A549 (cell line): ENCODE measurements at regions not wholly inside any gene's neighbourhood (a gene's known extent, or its start where the extent isn't known, plus 50 kb on each side); places are given as distances from the start of the nearest gene placed in this dataset.

Source experiments
- ATAC-seq, 2 experiments: fragments of 200-7000 bp in 1 of 2; fragments of >200 bp in 1 of 2; cut with Nextera tagmentation in 1 of 2; cut with Tn5 transposase in 1 of 2; 3 replicates each; pipeline versions ENCODE4 v1.8.0 to v1.9.1; 2018 to 2020; ENCODE audit warnings: mild to moderate bottlenecking in 1 of 2, moderate library complexity in 1 of 2
- CTCF ChIA-PET: fragments of 300-600 bp; sonication (Branson Sonifier 250); formaldehyde crosslinking; extraction: SDS; loops from one replicate; lab custom pipeline; 2021; ENCODE audit warnings: antibody characterized with exemption, inconsistent platforms; lab: Yijun Ruan, JAX
- POLR2A ChIA-PET: fragments of 350-600 bp; formaldehyde crosslinking; extraction: SDS; loops from one replicate; lab custom pipeline; 2021; ENCODE audit warnings: antibody characterized with exemption, inconsistent platforms; lab: Yijun Ruan, JAX
- DNase-seq, 2 experiments: peaks; one replicate each; pipeline versions ENCODE4 v3.0.0 to v3.0.0-alpha.2; 2011 to 2016; ENCODE audit warnings: low read depth in 1 of 2, low spot score in 1 of 2
- FAIRE-seq: peaks from 2 replicates; lab custom pipeline; 2011; peaks lifted over from hg19 to GRCh38; lab: Jason Lieb, UNC
- H3K27ac ChIP-seq, 2 experiments: fragments of >200 bp; sonication (Bioruptor Twin); formaldehyde crosslinking; 3 replicates each; pipeline ENCODE4 v1.5.1; 2016 to 2017
- H3K4me1 ChIP-seq: fragments of >200 bp; sonication (Bioruptor Twin); formaldehyde crosslinking; 3 replicates; pipeline ENCODE4 v1.6.1; 2016
- H3K4me2 ChIP-seq: fragments of >200 bp; sonication (Bioruptor Twin); formaldehyde crosslinking; 3 replicates; pipeline ENCODE4 v1.6.1; 2016
- H3K4me3 ChIP-seq: fragments of >200 bp; sonication (Bioruptor Twin); formaldehyde crosslinking; 3 replicates; pipeline ENCODE4 v1.5.1; 2016
- H3K9me3 ChIP-seq: fragments of >200 bp; sonication (Bioruptor Twin); formaldehyde crosslinking; 3 replicates; pipeline ENCODE4 v1.6.1; 2016
- CBX2 ChIP-seq: fragments of 200-600 bp; sonication (generic); IDR thresholded peaks from 2 replicates; pipeline ENCODE4 v1.6.1; 2016; ENCODE audit warnings: low read depth, mild to moderate bottlenecking, borderline replicate concordance
- CBX8 ChIP-seq: fragments of 200-600 bp; sonication (generic); IDR thresholded peaks from 2 replicates; pipeline ENCODE4 v1.6.1; 2016
- CEBPB ChIP-seq, 2 experiments: fragments of >200 bp in 1 of 2; sonication (Bioruptor Twin) in 1 of 2; formaldehyde crosslinking in 1 of 2; IDR thresholded peaks; 2 replicates each; pipeline ENCODE4 v1.6.1; 2012 to 2016
- EHF ChIP-seq: fragments of 250-450 bp; sonication (Bioruptor Pico); IDR thresholded peaks from 2 replicates; pipeline ENCODE4 v1.5.0; 2020; ENCODE audit warnings: mild to moderate bottlenecking
- EP300 ChIP-seq, 2 experiments: fragments of >200 bp; sonication (Bioruptor Twin); formaldehyde crosslinking; IDR thresholded peaks; 2 replicates in 1 of 2; 3 replicates in 1 of 2; pipeline ENCODE4 v1.6.1; 2016 to 2017
- ESRRA ChIP-seq: fragments of 150-350 bp; IDR thresholded peaks from 2 replicates; pipeline ENCODE4 v1.6.1; 2014; ENCODE audit warnings: mild to moderate bottlenecking, low read length, borderline replicate concordance
- FOSL2 ChIP-seq, 2 experiments: fragments of 450-650 bp in 1 of 2; fragments of >200 bp in 1 of 2; sonication (Bioruptor Twin) in 1 of 2; formaldehyde crosslinking; IDR thresholded peaks; 2 replicates each; pipeline versions ENCODE4 v1.5.0 to v1.6.1; 2016 to 2020; ENCODE audit warnings: mild to moderate bottlenecking in 1 of 2, moderate library complexity in 1 of 2
- GATA3 ChIP-seq: IDR thresholded peaks from 2 replicates; pipeline ENCODE4 v1.6.1; 2012; ENCODE audit warnings: borderline replicate concordance
- HDAC2 ChIP-seq: fragments of 200-600 bp; sonication (generic); IDR thresholded peaks from 2 replicates; pipeline ENCODE4 v1.6.1; 2016
- HOXA7 ChIP-seq: fragments of 250-450 bp; sonication (Bioruptor Pico); IDR thresholded peaks from 2 replicates; pipeline ENCODE4 v1.5.0; 2020; ENCODE audit warnings: mild to moderate bottlenecking, moderate library complexity
- JUNB ChIP-seq: fragments of >200 bp; sonication (Bioruptor Twin); formaldehyde crosslinking; IDR thresholded peaks from 2 replicates; pipeline ENCODE4 v1.6.1; 2016
- KDM5A ChIP-seq: fragments of 200-600 bp; sonication (generic); IDR thresholded peaks from 2 replicates; pipeline ENCODE4 v1.6.1; 2016; ENCODE audit warnings: antibody characterized with exemption, mild to moderate bottlenecking
- MYC ChIP-seq: IDR thresholded peaks from 2 replicates; pipeline ENCODE4 v1.6.1; 2012; ENCODE audit warnings: mild to moderate bottlenecking, inconsistent platforms, low read length, improper control_type of control experiment, borderline replicate concordance
- NFE2L2 ChIP-seq: fragments of 150-350 bp; conservative IDR thresholded peaks from 2 replicates; pipeline ENCODE4 v1.6.1; 2014; ENCODE audit warnings: low read length
- NPAS2 ChIP-seq: fragments of 250-450 bp; sonication (Bioruptor Pico); IDR thresholded peaks from 2 replicates; pipeline ENCODE4 v1.8.0; 2022; ENCODE audit warnings: mild to moderate bottlenecking, moderate library complexity, borderline replicate concordance
- POLR2A ChIP-seq: IDR thresholded peaks from 2 replicates; pipeline ENCODE4 v1.6.1; 2012; ENCODE audit warnings: mild to moderate bottlenecking, low read length
- RARB ChIP-seq: fragments of 250-450 bp; sonication (Bioruptor Pico); IDR thresholded peaks from 2 replicates; pipeline ENCODE4 v1.8.0; 2021; ENCODE audit warnings: mild to moderate bottlenecking, moderate library complexity
- SREBF2 ChIP-seq: fragments of 450-650 bp; IDR thresholded peaks from 2 replicates; pipeline ENCODE4 v1.6.1; 2014; ENCODE audit warnings: mild to moderate bottlenecking, moderate library complexity
- ZFP36 ChIP-seq: fragments of 450-650 bp; IDR thresholded peaks from 2 replicates; pipeline ENCODE4 v1.6.1; 2014; ENCODE audit warnings: borderline replicate concordance; ENCODE audit not compliant: partially characterized antibody
- WGBS: methylation state at CpG from one replicate; pipeline ENCODE4 v1.1.6; 2017; ENCODE audit errors: missing lambda C conversion rate; 5-methylcytosine and 5-hydroxymethylcytosine counted together
- TF ChIP-seq, protein P1 (sequence below): fragments of >200 bp; sonication (Bioruptor Twin); formaldehyde crosslinking; IDR thresholded peaks from 3 replicates; pipeline ENCODE4 v1.5.1; 2016
- TF ChIP-seq, protein P2 (sequence below): fragments of 200-600 bp; sonication (generic); IDR thresholded peaks from 2 replicates; pipeline ENCODE4 v1.6.1; 2016; ENCODE audit warnings: antibody characterized with exemption, mild to moderate bottlenecking, moderate library complexity
- TF ChIP-seq, protein P3 (sequence below): IDR thresholded peaks from 2 replicates; pipeline ENCODE4 v1.6.1; 2012
- TF ChIP-seq, protein P4 (sequence below): fragments of 250-450 bp; sonication (Bioruptor Pico); IDR thresholded peaks from 2 replicates; pipeline ENCODE4 v1.5.0; 2020; ENCODE audit warnings: low read depth, mild to moderate bottlenecking, moderate library complexity

DNA sequence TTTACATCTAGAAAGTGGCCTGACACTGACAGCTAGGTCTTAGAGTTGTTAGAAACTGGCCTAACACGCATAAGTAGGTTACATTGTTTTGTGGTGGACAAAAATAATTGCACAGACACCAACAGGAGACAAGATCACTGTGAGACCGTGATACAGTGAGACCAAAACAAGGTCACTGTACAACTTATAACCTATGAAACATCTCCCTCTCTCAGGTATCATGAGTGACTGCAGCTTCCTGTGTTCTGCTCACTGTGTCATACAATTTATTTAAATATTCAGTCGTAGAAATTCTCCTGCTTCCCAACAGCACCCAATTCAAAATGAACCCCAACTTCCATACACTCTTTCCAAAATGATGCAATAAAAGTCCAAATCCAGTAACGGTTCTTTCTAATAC lies 2165.2 kb downstream of the PCDH9 start:
- DNase-seq (peak in 1 of 2 experiments; percentile 12), FAIRE-seq (no peak), ATAC-seq (peak in 1 of 2 experiments; percentile 43; a peak in 2 of 6 replicates)
- 54% methylated on average over 4 of the region's 4 CpGs for WGBS
- Histone ChIP-seq H3K4me3 (no peak overlapping the region), H3K27ac (peak overlapping the region in 1 of 2 experiments; percentile 11; a peak in 1 of 6 replicates), H3K4me2 (no peak overlapping the region), H3K9me3 (no peaks in the 10 kb centered on the region), H3K4me1 (peaks cover 12% of the 10 kb centered on the region; the same call in 2 of the 3 replicates)
- no peak for TF ChIP-seq EHF (CRISPR knock-in tag)
- no peak for TF ChIP-seq POLR2A
- no peak for TF ChIP-seq HOXA7 (CRISPR knock-in tag)
- no peak for TF ChIP-seq MYC
- TF ChIP-seq ESRRA: no peak
- TF ChIP-seq ZFP36: no peak
- no peak for TF ChIP-seq GATA3
- no peak for TF ChIP-seq CBX2
- TF ChIP-seq KDM5A: no peak
- TF ChIP-seq NPAS2 (CRISPR knock-in tag): no peak
- TF ChIP-seq, protein P1, sequence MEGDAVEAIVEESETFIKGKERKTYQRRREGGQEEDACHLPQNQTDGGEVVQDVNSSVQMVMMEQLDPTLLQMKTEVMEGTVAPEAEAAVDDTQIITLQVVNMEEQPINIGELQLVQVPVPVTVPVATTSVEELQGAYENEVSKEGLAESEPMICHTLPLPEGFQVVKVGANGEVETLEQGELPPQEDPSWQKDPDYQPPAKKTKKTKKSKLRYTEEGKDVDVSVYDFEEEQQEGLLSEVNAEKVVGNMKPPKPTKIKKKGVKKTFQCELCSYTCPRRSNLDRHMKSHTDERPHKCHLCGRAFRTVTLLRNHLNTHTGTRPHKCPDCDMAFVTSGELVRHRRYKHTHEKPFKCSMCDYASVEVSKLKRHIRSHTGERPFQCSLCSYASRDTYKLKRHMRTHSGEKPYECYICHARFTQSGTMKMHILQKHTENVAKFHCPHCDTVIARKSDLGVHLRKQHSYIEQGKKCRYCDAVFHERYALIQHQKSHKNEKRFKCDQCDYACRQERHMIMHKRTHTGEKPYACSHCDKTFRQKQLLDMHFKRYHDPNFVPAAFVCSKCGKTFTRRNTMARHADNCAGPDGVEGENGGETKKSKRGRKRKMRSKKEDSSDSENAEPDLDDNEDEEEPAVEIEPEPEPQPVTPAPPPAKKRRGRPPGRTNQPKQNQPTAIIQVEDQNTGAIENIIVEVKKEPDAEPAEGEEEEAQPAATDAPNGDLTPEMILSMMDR: no peak
- TF ChIP-seq, protein P2, sequence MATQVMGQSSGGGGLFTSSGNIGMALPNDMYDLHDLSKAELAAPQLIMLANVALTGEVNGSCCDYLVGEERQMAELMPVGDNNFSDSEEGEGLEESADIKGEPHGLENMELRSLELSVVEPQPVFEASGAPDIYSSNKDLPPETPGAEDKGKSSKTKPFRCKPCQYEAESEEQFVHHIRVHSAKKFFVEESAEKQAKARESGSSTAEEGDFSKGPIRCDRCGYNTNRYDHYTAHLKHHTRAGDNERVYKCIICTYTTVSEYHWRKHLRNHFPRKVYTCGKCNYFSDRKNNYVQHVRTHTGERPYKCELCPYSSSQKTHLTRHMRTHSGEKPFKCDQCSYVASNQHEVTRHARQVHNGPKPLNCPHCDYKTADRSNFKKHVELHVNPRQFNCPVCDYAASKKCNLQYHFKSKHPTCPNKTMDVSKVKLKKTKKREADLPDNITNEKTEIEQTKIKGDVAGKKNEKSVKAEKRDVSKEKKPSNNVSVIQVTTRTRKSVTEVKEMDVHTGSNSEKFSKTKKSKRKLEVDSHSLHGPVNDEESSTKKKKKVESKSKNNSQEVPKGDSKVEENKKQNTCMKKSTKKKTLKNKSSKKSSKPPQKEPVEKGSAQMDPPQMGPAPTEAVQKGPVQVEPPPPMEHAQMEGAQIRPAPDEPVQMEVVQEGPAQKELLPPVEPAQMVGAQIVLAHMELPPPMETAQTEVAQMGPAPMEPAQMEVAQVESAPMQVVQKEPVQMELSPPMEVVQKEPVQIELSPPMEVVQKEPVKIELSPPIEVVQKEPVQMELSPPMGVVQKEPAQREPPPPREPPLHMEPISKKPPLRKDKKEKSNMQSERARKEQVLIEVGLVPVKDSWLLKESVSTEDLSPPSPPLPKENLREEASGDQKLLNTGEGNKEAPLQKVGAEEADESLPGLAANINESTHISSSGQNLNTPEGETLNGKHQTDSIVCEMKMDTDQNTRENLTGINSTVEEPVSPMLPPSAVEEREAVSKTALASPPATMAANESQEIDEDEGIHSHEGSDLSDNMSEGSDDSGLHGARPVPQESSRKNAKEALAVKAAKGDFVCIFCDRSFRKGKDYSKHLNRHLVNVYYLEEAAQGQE: no peak
- no peak for TF ChIP-seq HDAC2
- TF ChIP-seq NFE2L2: no peak
- no peak for TF ChIP-seq EP300 (IDR thresholded peaks at IDR 0.05)
- TF ChIP-seq JUNB: no peak
- TF ChIP-seq CBX8: no peak
- TF ChIP-seq, protein P3, sequence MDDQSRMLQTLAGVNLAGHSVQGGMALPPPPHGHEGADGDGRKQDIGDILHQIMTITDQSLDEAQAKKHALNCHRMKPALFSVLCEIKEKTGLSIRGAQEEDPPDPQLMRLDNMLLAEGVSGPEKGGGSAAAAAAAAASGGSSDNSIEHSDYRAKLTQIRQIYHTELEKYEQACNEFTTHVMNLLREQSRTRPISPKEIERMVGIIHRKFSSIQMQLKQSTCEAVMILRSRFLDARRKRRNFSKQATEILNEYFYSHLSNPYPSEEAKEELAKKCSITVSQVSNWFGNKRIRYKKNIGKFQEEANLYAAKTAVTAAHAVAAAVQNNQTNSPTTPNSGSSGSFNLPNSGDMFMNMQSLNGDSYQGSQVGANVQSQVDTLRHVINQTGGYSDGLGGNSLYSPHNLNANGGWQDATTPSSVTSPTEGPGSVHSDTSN: no peak
- ChIA-PET POLR2A (no interaction called here), CTCF (no interaction called here)

DNA sequence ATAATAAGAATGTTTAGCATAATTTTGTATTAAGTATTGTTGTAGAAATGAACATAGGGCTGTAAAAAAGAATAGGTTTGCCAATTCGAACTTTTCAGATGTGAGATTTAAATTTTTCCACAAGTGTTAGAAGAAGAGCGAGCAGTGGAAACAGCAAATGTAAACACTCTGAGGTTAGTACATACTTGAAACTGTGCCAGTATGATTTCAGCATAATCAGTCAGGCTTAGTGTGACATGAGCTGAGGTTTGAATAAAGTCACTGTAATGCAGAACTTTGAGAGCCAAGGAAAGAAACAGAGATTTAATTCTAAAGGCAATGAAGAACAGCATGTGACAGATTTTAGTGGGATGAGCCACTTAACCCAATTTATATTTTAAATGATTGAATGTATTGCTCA lies 2166.4 kb downstream of the PCDH9 start:
- Histone ChIP-seq H3K4me3 (no peak overlapping the region), H3K27ac (no peak overlapping the region), H3K9me3 (no peaks in the 10 kb centered on the region), H3K4me2 (peak overlapping the region; percentile 49; the same call in 2 of the 3 replicates), H3K4me1 (peaks cover 12% of the 10 kb centered on the region; the same call in 2 of the 3 replicates)
- ATAC-seq (peak in 1 of 2 experiments; percentile 52; a peak in 2 of 6 replicates), FAIRE-seq (no peak), DNase-seq (peak in 1 of 2 experiments; percentile 30)
- CTCF ChIA-PET: no interaction called here
- TF ChIP-seq CEBPB (IDR thresholded peaks at IDR 0.05) (peak in 1 of 2 experiments; percentile 33; a peak in 1 of 4 replicates), EHF (CRISPR knock-in tag) (no peak)
- WGBS: 10% methylated on average over 2 of the region's 2 CpGs
- POLR2A ChIA-PET: no interaction called here

DNA sequence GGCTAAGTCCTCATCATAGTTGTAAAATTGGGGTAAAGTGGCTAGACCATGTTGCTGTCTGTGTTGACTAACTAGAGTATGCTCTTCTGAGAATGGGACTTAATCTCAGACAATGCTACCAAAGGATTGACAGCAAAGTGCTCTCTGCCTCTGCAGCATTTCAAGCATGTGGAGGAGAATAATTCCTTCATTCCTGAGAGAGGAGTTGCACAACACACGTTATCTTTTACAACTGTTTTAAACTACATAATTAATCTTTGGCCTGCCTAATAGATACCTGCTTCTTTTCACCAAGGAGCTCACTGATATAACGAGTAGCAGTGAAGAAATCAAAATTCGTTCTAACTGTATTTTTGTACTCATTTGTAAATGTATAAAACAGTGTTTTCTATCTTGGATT lies 2172.2 kb downstream of the PCDH9 start:
- Histone ChIP-seq H3K27ac (no peak overlapping the region), H3K4me1 (no peaks in the 10 kb centered on the region), H3K9me3 (no peaks in the 10 kb centered on the region), H3K4me3 (no peak overlapping the region), H3K4me2 (no peak overlapping the region)
- FAIRE-seq: no peak
- DNase-seq: no peak
- WGBS: 44% methylated on average over 3 of the region's 3 CpGs
- ATAC-seq: no peak
- ChIA-PET CTCF (interaction anchor here (0.7 to 1.0 kb wide), 2 partner anchors 31 to 89 kb away, joined by 3 read pairs; no protein-coding TSS in a partner anchor), POLR2A (no interaction called here)
- TF ChIP-seq ZFP36 (no peak), MYC (no peak), CBX2 (no peak), NPAS2 (CRISPR knock-in tag) (no peak), SREBF2 (no peak), FOSL2 (IDR thresholded peaks at IDR 0.05) (no peak), FOSL2 (CRISPR knock-in tag; IDR thresholded peaks at IDR 0.05) (no peak), CEBPB (IDR thresholded peaks at IDR 0.05) (no peak), RARB (no peak)
- TF ChIP-seq, protein P4, sequence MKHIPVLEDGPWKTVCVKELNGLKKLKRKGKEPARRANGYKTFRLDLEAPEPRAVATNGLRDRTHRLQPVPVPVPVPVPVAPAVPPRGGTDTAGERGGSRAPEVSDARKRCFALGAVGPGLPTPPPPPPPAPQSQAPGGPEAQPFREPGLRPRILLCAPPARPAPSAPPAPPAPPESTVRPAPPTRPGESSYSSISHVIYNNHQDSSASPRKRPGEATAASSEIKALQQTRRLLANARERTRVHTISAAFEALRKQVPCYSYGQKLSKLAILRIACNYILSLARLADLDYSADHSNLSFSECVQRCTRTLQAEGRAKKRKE (CRISPR knock-in tag): no peak
- TF ChIP-seq, protein P3: no peak
